Karpas-422 (cell line): ENCODE measurements at regions not wholly inside any gene's neighbourhood (a gene's known extent, or its start where the extent isn't known, plus 50 kb on each side); places are given as distances from the start of the nearest gene placed in this dataset.

Experiments used
- DNase-seq: peaks from one replicate; pipeline ENCODE4 v3.0.0-alpha.2; 2015
- H2AFZ ChIP-seq: fragments of 200-600 bp; sonication (generic); 2 replicates; pipeline ENCODE4 v1.6.1; 2014; ENCODE audit warnings: antibody characterized with exemption, low read length, mixed read lengths
- H3K27ac ChIP-seq: fragments of 200-600 bp; sonication (generic); 2 replicates; pipeline ENCODE4 v1.5.1; 2014; ENCODE audit warnings: mild to moderate bottlenecking, low read length, moderate library complexity
- H3K27me3 ChIP-seq: fragments of 200-600 bp; sonication (generic); 2 replicates; pipeline ENCODE4 v1.6.1; 2014; ENCODE audit warnings: low read length, mixed read lengths
- H3K36me3 ChIP-seq: fragments of 200-600 bp; sonication (generic); 2 replicates; pipeline ENCODE4 v1.6.1; 2014; ENCODE audit warnings: low read length, mixed read lengths; ENCODE audit not compliant: insufficient read depth
- H3K4me1 ChIP-seq: fragments of 200-600 bp; sonication (generic); 2 replicates; pipeline ENCODE4 v1.6.1; 2014; ENCODE audit warnings: mild to moderate bottlenecking, low read length, mixed read lengths
- H3K4me2 ChIP-seq: fragments of 200-600 bp; sonication (generic); 2 replicates; pipeline ENCODE4 v1.6.1; 2014; ENCODE audit warnings: low read length, low read depth, mild to moderate bottlenecking; ENCODE audit not compliant: poor library complexity, severe bottlenecking
- H3K4me3 ChIP-seq: fragments of 200-600 bp; sonication (generic); 2 replicates; pipeline ENCODE4 v1.5.1; 2014; ENCODE audit warnings: mild to moderate bottlenecking, antibody characterized with exemption, low read length, mixed read lengths
- H3K79me2 ChIP-seq: fragments of 200-600 bp; sonication (generic); 2 replicates; pipeline ENCODE4 v1.6.1; 2014; ENCODE audit warnings: mild to moderate bottlenecking, low read length, mixed read lengths
- H3K9ac ChIP-seq: fragments of 200-600 bp; sonication (generic); 2 replicates; pipeline ENCODE4 v1.6.0; 2014; ENCODE audit warnings: low read length
- H3K9me2 ChIP-seq: fragments of 200-600 bp; sonication (generic), shearing (Covaris generic); replicated peaks from 2 replicates; pipeline ENCODE4 v1.6.0; 2014; ENCODE audit warnings: mild to moderate bottlenecking, low read length, moderate library complexity; ENCODE audit not compliant: insufficient read depth
- H3K9me3 ChIP-seq: fragments of 300-700, 200-600 bp; sonication (generic); 2 replicates; pipeline ENCODE4 v1.6.1; 2014; ENCODE audit warnings: low read length, mixed read lengths
- H4K20me1 ChIP-seq: fragments of 200-600 bp; sonication (generic); 2 replicates; pipeline ENCODE4 v1.6.1; 2014; ENCODE audit warnings: mild to moderate bottlenecking, antibody characterized with exemption, low read length, low read depth; ENCODE audit not compliant: insufficient read depth

DNA sequence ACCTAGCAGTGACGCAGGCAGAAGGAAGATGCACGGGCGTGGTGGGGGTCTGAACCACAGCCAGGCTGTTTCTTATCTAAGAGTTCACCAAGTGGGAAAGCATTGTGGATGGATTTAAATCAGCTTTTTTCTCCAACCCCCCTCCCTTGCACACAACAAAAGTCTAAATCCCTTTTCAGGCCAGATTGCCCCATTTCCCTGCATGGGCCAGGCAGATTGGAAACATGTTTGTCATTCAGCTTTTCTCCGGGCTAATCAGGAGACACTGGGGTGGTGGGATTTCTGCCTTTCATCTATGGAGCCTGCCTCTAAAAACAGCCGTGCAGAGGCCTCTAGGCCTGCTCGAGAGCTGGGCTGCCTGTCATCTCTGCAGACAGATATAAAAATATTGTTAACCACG lies 166.3 kb upstream of the LEF1 start:
- H3K79me2 ChIP-seq: no peaks in the 10 kb centered on the region
- no peak overlapping the region for H2AFZ ChIP-seq
- no peaks in the 10 kb centered on the region for H3K36me3 ChIP-seq
- H3K27ac ChIP-seq: no peak overlapping the region
- peaks cover 10% of the 10 kb centered on the region for H3K4me1 ChIP-seq
- no peaks in the 10 kb centered on the region for H3K9me2 ChIP-seq
- no peaks in the 10 kb centered on the region for H4K20me1 ChIP-seq
- no peak overlapping the region for H3K4me2 ChIP-seq
- H3K9ac ChIP-seq: no peak overlapping the region
- no peaks in the 10 kb centered on the region for H3K9me3 ChIP-seq
- no peak overlapping the region for H3K4me3 ChIP-seq
- DNase-seq: no peak
- H3K27me3 ChIP-seq: no peaks in the 10 kb centered on the region; the same call in 1 of the 2 replicates

DNA sequence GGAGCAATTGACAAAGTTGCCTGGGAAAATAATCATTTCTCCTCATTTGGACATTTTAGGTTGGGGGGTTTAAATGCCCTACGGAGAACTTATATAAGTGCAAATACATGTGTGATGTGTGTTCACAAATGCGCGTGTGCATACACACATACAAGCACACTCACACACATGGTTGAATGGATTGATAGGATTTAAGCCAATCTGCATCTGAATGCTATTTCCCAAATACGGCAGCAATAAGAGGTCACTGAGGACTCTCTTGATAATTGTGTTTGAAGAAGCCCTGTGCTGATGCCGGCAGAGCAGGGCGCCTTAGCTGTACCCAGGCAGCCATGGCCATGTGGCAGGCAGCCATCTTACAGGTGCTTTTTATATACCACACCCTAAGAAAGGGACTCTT lies 165.3 kb upstream of the LEF1 start:
- Histone ChIP-seq H3K9me3 (no peaks in the 10 kb centered on the region), H3K9ac (no peak overlapping the region), H3K4me2 (no peak overlapping the region), H3K4me3 (no peak overlapping the region), H3K36me3 (no peaks in the 10 kb centered on the region), H3K4me1 (peaks cover 10% of the 10 kb centered on the region), H4K20me1 (no peaks in the 10 kb centered on the region), H2AFZ (no peak overlapping the region), H3K9me2 (no peaks in the 10 kb centered on the region), H3K27me3 (no peaks in the 10 kb centered on the region; the same call in 1 of the 2 replicates), H3K79me2 (no peaks in the 10 kb centered on the region), H3K27ac (no peak overlapping the region)
- DNase-seq: no peak

DNA sequence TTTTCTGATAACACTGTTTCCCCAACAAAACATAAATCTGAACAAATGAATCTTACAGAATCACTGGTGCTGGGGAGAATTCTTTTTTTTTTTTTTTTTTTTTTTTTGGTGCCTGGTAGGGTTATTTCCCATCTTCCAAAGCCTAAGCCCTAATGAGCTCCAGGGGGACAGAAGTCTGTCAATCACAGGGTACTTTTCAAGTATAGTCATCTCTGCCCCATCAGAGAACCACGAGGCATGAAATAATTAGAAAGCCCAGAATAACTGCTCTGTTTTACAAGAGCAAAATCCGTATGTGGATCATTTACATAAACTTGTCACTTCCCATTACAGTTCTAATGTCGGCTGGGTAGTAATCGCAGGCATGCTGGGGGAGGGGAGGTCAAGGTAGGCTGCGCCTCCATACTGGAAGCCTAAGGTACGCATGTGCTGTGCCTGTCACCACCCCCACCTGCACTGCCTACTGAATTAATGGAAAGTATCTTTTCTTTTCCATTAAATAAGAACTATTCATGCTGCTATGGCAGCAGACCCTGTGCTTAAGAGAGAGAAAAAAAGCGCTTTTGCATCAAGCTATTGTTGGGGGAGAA lies 164.7 kb upstream of the LEF1 start:
- Histone ChIP-seq H4K20me1 (no peaks in the 10 kb centered on the region), H3K4me3 (no peak overlapping the region), H3K9ac (no peak overlapping the region), H2AFZ (no peak overlapping the region), H3K27ac (no peak overlapping the region), H3K27me3 (no peaks in the 10 kb centered on the region; the same call in 1 of the 2 replicates), H3K36me3 (no peaks in the 10 kb centered on the region), H3K4me2 (no peak overlapping the region), H3K4me1 (peaks cover 10% of the 10 kb centered on the region), H3K79me2 (no peaks in the 10 kb centered on the region), H3K9me2 (no peaks in the 10 kb centered on the region), H3K9me3 (no peaks in the 10 kb centered on the region)
- DNase-seq: peak; percentile 64

DNA sequence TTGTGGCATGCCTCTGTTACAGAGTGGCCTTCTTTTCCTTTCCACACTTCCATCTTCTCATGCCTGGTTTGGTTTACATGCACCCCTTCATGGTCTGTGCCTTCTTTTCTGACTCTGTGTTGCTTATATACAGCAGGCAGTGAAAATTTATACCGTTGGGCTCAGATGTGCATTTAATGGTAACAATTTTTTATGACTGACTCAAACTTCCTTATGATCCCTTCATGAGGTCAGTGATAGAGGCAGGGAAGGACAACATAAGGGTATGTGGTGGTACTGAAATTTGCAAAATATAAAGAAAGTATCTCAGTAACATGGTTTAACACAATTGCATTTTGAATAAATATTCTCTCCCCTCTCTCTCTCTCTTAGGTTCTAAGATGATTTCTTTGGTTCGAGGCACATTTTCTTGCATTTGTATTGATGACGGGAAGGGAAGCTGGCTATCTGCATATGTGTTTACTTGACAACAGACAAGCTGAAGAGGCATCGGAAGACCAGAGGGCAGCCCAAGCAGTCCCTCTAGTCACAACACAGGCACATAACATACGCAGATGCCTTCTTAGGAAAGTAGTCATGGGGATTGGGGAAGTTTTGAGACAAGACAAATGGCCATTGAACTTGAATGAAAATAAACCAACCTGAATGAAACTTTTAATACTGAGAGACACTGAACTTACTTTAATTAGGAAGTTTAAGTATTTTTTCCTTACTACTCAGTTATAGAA lies 163.3 kb upstream of the LEF1 start:
- H3K27ac ChIP-seq: no peak overlapping the region
- H3K4me1 ChIP-seq: peaks cover 10% of the 10 kb centered on the region
- H3K9me3 ChIP-seq: no peaks in the 10 kb centered on the region
- H3K79me2 ChIP-seq: no peaks in the 10 kb centered on the region
- H3K4me2 ChIP-seq: no peak overlapping the region
- H3K9ac ChIP-seq: no peak overlapping the region
- no peak overlapping the region for H2AFZ ChIP-seq
- no peak for DNase-seq
- no peak overlapping the region for H3K4me3 ChIP-seq
- no peaks in the 10 kb centered on the region for H3K9me2 ChIP-seq
- no peaks in the 10 kb centered on the region; the same call in 1 of the 2 replicates for H3K27me3 ChIP-seq
- H3K36me3 ChIP-seq: no peaks in the 10 kb centered on the region
- H4K20me1 ChIP-seq: no peaks in the 10 kb centered on the region

DNA sequence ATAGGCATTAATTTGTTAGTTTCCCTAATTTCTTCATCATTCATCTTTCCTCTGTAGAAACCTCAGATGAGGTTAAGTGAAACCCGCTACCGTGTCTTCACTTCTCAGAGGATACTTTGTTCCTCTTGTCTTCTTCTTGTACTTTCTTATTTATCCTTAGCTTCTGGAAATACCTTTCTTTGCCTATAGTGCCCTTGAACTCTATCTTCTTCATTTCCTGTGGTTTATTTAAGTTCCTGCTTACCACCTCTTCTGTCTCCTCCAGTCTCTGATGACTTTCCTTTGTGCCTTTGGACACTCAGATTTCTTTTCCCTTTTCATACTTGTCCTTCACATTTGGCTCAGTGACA lies 159.6 kb upstream of the LEF1 start:
- H3K4me2 ChIP-seq: no peak overlapping the region
- H2AFZ ChIP-seq: no peak overlapping the region
- H3K36me3 ChIP-seq: no peaks in the 10 kb centered on the region
- H3K4me1 ChIP-seq: peaks cover 4% of the 10 kb centered on the region
- H3K79me2 ChIP-seq: no peaks in the 10 kb centered on the region
- H3K9me3 ChIP-seq: no peaks in the 10 kb centered on the region
- H3K9ac ChIP-seq: no peak overlapping the region
- H3K4me3 ChIP-seq: no peak overlapping the region
- H3K27ac ChIP-seq: no peak overlapping the region
- H4K20me1 ChIP-seq: no peaks in the 10 kb centered on the region
- H3K27me3 ChIP-seq: no peaks in the 10 kb centered on the region; the same call in 1 of the 2 replicates
- DNase-seq: no peak
- H3K9me2 ChIP-seq: no peaks in the 10 kb centered on the region

DNA sequence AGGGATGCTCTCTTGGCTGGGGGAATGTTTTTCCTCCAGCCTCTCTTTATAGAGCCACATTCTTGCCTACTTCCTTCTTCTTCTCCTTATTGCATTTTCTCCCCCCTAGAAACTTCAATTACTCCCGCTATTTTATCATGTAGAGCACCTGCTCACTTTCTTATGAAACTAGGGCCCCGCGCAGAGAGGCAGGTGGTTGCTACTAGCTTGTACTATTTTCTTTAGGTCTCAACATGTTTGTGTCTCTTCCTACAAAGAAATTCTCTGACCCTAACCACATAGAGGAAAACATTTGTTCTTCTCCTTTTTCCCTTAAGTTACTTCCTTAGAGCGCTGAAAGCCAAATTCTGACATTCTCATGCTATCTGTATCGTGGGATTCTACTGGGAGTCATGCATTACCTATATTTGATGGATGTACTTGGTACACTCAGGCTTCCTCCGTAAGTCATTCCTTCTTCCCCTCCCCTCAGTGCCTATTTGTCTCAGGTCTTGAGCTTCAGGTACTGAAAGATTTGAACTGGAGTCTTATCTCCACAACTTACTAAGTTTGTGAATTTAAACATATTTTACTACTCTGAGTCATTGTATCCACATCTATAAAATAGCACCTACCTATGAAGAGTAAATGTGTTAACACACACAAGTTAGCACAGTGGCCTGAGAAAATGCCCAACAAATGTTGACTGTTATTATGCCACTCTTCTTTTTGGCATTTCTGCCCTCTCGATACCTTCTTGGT lies 159.1 kb upstream of the LEF1 start:
- Histone ChIP-seq H3K9ac (no peak overlapping the region), H3K4me2 (no peak overlapping the region), H3K27ac (no peak overlapping the region), H3K4me1 (no peaks in the 10 kb centered on the region), H3K9me3 (no peaks in the 10 kb centered on the region), H3K36me3 (no peaks in the 10 kb centered on the region), H3K79me2 (no peaks in the 10 kb centered on the region), H3K4me3 (no peak overlapping the region), H4K20me1 (no peaks in the 10 kb centered on the region), H3K27me3 (no peaks in the 10 kb centered on the region; the same call in 1 of the 2 replicates), H3K9me2 (no peaks in the 10 kb centered on the region), H2AFZ (no peak overlapping the region)
- no peak for DNase-seq

DNA sequence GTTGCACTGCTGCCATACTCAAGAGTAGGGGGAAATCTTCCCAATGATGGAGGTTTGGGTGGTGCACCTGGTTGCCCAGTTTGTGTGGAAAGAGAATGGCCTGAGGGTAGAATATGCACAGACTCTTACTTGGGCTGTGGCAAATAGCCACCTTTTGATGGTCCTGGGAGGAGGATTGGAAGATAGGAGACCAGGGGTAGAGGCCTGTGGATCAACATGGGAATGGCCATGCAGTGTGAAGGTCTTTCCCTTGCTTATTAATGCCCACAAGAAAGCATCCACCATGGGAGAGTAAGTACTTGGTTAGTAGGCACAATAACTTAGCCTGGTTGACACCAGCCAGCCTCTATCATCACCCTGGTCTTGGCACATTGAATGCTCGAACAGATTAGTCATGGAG lies 156.8 kb upstream of the LEF1 start:
- Histone ChIP-seq H2AFZ (no peak overlapping the region), H3K9ac (no peak overlapping the region), H3K9me3 (no peaks in the 10 kb centered on the region), H3K4me3 (no peak overlapping the region), H3K9me2 (no peaks in the 10 kb centered on the region), H3K4me1 (no peaks in the 10 kb centered on the region), H3K4me2 (no peak overlapping the region), H3K79me2 (no peaks in the 10 kb centered on the region), H3K36me3 (no peaks in the 10 kb centered on the region), H3K27ac (no peak overlapping the region), H3K27me3 (no peaks in the 10 kb centered on the region), H4K20me1 (no peaks in the 10 kb centered on the region)
- no peak for DNase-seq

DNA sequence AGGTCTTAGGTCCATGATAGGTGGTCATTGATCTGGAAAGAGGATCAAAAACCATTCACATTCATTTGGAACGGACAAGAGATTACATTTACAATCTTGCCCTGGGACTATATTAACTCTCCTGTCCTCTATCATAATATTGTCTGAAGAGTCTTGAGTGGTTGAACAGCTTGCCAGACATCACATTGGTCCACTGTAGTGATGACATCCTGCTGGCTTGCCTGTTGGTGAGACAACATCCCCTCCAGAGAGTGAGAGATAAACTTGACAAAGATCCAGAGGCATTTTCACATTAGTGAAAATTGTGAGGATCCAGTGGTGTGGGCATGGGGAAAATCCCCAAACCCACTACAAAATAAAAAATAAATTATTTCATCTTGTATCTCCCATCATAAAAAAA lies 155.7 kb upstream of the LEF1 start:
- no peak overlapping the region for H2AFZ ChIP-seq
- no peak overlapping the region for H3K4me2 ChIP-seq
- H3K4me3 ChIP-seq: no peak overlapping the region
- no peaks in the 10 kb centered on the region for H3K27me3 ChIP-seq
- no peaks in the 10 kb centered on the region for H4K20me1 ChIP-seq
- H3K9me3 ChIP-seq: no peaks in the 10 kb centered on the region
- no peaks in the 10 kb centered on the region for H3K4me1 ChIP-seq
- no peak overlapping the region for H3K27ac ChIP-seq
- DNase-seq: no peak
- H3K36me3 ChIP-seq: no peaks in the 10 kb centered on the region
- no peaks in the 10 kb centered on the region for H3K79me2 ChIP-seq
- H3K9me2 ChIP-seq: no peaks in the 10 kb centered on the region
- no peak overlapping the region for H3K9ac ChIP-seq
